ENCODE measurements at regions not wholly inside any gene's neighbourhood (a gene's known extent, or its start where the extent isn't known, plus 50 kb on each side); places are given as distances from the start of the nearest gene placed in this dataset.
A peak's percentile ranks its signal among the peaks of the same experiment; 100 is the strongest.

- POLR2A ChIA-PET, result no interaction called here
- in situ Hi-C loops (cut with HindIII; ENCODE audit: extremely low pct_ligation_motif_present, low pct_unique_long_range_greater_than_20kb), result no loop called here
- Histone ChIP-seq H3K27ac (ENCODE audit: extremely low read length, insufficient read depth, low read length) (no peak overlapping the region), H3K4me2 (ENCODE audit: low read depth, low read length) (no peak overlapping the region), H2AFZ (ENCODE audit: low read length) (no peak overlapping the region), H3K79me2 (ENCODE audit: insufficient read depth, low read length) (no peaks in the 10 kb centered on the region), H3K4me1 (ENCODE audit: insufficient read depth, low read length) (no peaks in the 10 kb centered on the region), H4K20me1 (ENCODE audit: insufficient read depth, low read length) (no peaks in the 10 kb centered on the region), H3K9me3 (ENCODE audit: low read length) (no peaks in the 10 kb centered on the region), H3K4me3 (replicated peaks in 1 of 3; ENCODE audit: insufficient read depth in 1 of 3, low read depth in 2 of 3, low read length in 3 of 3) (no peak overlapping the region), H3K9ac (ENCODE audit: insufficient read depth, low read depth, low read length) (no peak overlapping the region), H3K27me3 (ENCODE audit: control insufficient read depth in 1 of 2, insufficient read depth in 2 of 2, low read length in 2 of 2) (no peaks in the 10 kb centered on the region; a peak in 1 of 5 replicates), H3K36me3 (replicated peaks in 1 of 2; ENCODE audit: control insufficient read depth in 1 of 2, insufficient read depth in 2 of 2, low read length in 2 of 2) (no peaks in the 10 kb centered on the region)
- peak; percentile 60 for TF ChIP-seq CREB1 (IDR thresholded peaks at IDR 0.05)
- no peak for TF ChIP-seq CREB1 (CRISPR knock-in tag; IDR thresholded peaks at IDR 0.05)
- TF ChIP-seq ZNF225 (CRISPR knock-in tag; IDR thresholded peaks at IDR 0.05), result no peak
- 0% methylated on average over 6 of the region's 6 CpGs for WGBS (ENCODE audit: low lambda C conversion rate)
- FAIRE-seq, result no peak
- DNase-seq (ENCODE audit: low spot score), result no peak
- BruUV-seq (replicated peaks), result no TSS peak
- no peak for ATAC-seq
- CTCF ChIA-PET (ENCODE audit: low intra/inter-chr PET ratio, low total read pairs), result no interaction called here
- intact Hi-C loops (cut with micrococcal nuclease; ENCODE audit: unreplicated experiment), result no loop called here
Measured at GRCh38 chr12:59077575-59078426, 157.5 kb upstream of the LRIG3 start.

DNA sequence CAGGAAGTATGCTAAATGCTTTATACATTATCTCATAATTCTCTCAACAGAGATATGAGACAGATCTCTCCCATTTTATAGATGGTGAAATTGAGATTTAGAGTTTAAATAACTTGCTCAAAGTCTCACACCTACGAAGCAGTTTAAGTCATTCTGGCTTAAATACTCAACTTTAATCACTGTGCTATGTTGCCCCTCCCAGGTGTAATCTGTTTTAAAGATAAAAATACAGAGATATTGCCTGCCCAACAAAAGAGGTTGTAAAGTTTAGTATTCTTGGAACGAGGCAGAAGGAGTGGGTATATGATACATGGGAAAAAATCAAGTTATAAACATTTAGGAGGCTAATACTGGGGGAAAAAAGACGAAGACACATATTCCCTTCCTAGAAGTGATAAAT, 156.8 kb upstream of the LRIG3 start:
- ChIA-PET CTCF (ENCODE audit: low intra/inter-chr PET ratio, low total read pairs) (no interaction called here), POLR2A (no interaction called here)
- intact Hi-C loops (cut with micrococcal nuclease; ENCODE audit: unreplicated experiment), result no loop called here
- Histone ChIP-seq H3K27me3 (ENCODE audit: control insufficient read depth in 1 of 2, insufficient read depth in 2 of 2, low read length in 2 of 2) (no peaks in the 10 kb centered on the region; a peak in 1 of 5 replicates), H3K4me1 (ENCODE audit: insufficient read depth, low read length) (no peaks in the 10 kb centered on the region), H2AFZ (ENCODE audit: low read length) (no peak overlapping the region), H3K27ac (ENCODE audit: extremely low read length, insufficient read depth, low read length) (no peak overlapping the region), H4K20me1 (ENCODE audit: insufficient read depth, low read length) (no peaks in the 10 kb centered on the region), H3K36me3 (replicated peaks in 1 of 2; ENCODE audit: control insufficient read depth in 1 of 2, insufficient read depth in 2 of 2, low read length in 2 of 2) (no peaks in the 10 kb centered on the region), H3K9me3 (ENCODE audit: low read length) (no peaks in the 10 kb centered on the region), H3K4me3 (replicated peaks in 1 of 3; ENCODE audit: insufficient read depth in 1 of 3, low read depth in 2 of 3, low read length in 3 of 3) (no peak overlapping the region), H3K4me2 (ENCODE audit: low read depth, low read length) (no peak overlapping the region), H3K79me2 (ENCODE audit: insufficient read depth, low read length) (no peaks in the 10 kb centered on the region), H3K9ac (ENCODE audit: insufficient read depth, low read depth, low read length) (no peak overlapping the region)
- no peak for FAIRE-seq
- WGBS (ENCODE audit: low lambda C conversion rate), result 1% methylated on average over 3 of the region's 3 CpGs
- no peak for ATAC-seq
- DNase-seq (ENCODE audit: low spot score), result no peak
- in situ Hi-C loops (cut with HindIII; ENCODE audit: extremely low pct_ligation_motif_present, low pct_unique_long_range_greater_than_20kb), result no loop called here
- no TSS peak for BruUV-seq (replicated peaks)
- no peak for TF ChIP-seq SRY (CRISPR knock-in tag; IDR thresholded peaks at IDR 0.05)
- TF ChIP-seq, protein P1, sequence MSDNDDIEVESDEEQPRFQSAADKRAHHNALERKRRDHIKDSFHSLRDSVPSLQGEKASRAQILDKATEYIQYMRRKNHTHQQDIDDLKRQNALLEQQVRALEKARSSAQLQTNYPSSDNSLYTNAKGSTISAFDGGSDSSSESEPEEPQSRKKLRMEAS (IDR thresholded peaks at IDR 0.05), result no peak
- TF ChIP-seq KMT2B (CRISPR knock-in tag; IDR thresholded peaks at IDR 0.05), result no peak
- TF ChIP-seq TBX2 (CRISPR knock-in tag; IDR thresholded peaks at IDR 0.05; ENCODE audit: borderline replicate concordance), result no peak
- TF ChIP-seq ELK4 (CRISPR knock-in tag; IDR thresholded peaks at IDR 0.05; ENCODE audit: borderline replicate concordance), result no peak
- TF ChIP-seq ZNF512 (CRISPR knock-in tag; IDR thresholded peaks at IDR 0.05), result no peak
- TF ChIP-seq HOXA5 (CRISPR knock-in tag; IDR thresholded peaks at IDR 0.05), result no peak
- TF ChIP-seq MTA1 (CRISPR knock-in tag; IDR thresholded peaks at IDR 0.05; ENCODE audit: borderline replicate concordance), result no peak
- no peak for TF ChIP-seq ARNTL (CRISPR knock-in tag; IDR thresholded peaks at IDR 0.05)
- no peak for TF ChIP-seq PCBP2 (optimal IDR thresholded peaks at IDR 0.05; ENCODE audit: low read depth, low read length, poor library complexity, severe bottlenecking)
- no peak for TF ChIP-seq KAT2B (IDR thresholded peaks at IDR 0.05; ENCODE audit: borderline replicate concordance, low read depth, low read length)
- no peak for TF ChIP-seq FOXP1 (IDR thresholded peaks at IDR 0.05)
- TF ChIP-seq FOXP1 (CRISPR knock-in tag; IDR thresholded peaks at IDR 0.05), result no peak
- TF ChIP-seq, protein P2, sequence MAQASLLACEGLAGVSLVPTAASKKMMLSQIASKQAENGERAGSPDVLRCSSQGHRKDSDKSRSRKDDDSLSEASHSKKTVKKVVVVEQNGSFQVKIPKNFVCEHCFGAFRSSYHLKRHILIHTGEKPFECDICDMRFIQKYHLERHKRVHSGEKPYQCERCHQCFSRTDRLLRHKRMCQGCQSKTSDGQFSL (CRISPR knock-in tag; IDR thresholded peaks at IDR 0.05), result no peak

All from HepG2 (cell line).